ENCODE measurements at regions not wholly inside any gene's neighbourhood (a gene's known extent, or its start where the extent isn't known, plus 50 kb on each side); places are given as distances from the start of the nearest gene placed in this dataset.
A peak's percentile ranks its signal among the peaks of the same experiment; 100 is the strongest.
"Not testable (repeated sequence)": the region's sequence is repeated elsewhere in the genome, so short reads cannot be mapped to it uniquely, and the experiment has no call there.

- DNase-seq (ENCODE audit: low read depth), result peak; percentile 27
Measured at GRCh38 chr4:170990989-170991589, 822.1 kb upstream of the GALNTL6 start.

DNA sequence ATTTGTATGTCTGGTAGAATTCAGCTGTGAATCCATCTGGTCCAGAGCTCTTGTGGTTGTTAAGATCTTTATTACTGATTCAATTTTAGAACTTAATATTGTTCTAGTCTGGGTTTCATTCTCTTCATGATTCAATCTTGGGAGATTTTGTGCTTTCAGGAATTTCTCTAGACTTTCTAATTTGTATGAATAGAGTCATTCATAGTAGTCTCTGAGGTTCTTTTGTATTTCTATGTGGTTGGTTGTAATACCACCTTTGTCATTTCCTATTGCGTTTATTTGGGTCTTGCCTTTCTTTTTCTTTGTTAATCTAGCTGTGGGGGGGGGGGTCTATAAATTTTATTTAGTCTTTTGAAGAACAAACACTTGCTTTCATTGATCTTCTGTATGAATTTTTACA, 824.8 kb upstream of the GALNTL6 start:
- DNase-seq (ENCODE audit: low read depth), result no peak

- DNase-seq (ENCODE audit: low read depth), result peak; percentile 82
Measured at GRCh38 chr4:170979736-170980135, 833.5 kb upstream of the GALNTL6 start.

GRCh38 chr4:170978990-170979389, 834.2 kb upstream of the GALNTL6 start:
- no peak for DNase-seq (ENCODE audit: low read depth)

- no peak for DNase-seq (ENCODE audit: low read depth)
Measured at GRCh38 chr4:170949084-170949483, 859.3 kb upstream of the AADAT start.

DNA sequence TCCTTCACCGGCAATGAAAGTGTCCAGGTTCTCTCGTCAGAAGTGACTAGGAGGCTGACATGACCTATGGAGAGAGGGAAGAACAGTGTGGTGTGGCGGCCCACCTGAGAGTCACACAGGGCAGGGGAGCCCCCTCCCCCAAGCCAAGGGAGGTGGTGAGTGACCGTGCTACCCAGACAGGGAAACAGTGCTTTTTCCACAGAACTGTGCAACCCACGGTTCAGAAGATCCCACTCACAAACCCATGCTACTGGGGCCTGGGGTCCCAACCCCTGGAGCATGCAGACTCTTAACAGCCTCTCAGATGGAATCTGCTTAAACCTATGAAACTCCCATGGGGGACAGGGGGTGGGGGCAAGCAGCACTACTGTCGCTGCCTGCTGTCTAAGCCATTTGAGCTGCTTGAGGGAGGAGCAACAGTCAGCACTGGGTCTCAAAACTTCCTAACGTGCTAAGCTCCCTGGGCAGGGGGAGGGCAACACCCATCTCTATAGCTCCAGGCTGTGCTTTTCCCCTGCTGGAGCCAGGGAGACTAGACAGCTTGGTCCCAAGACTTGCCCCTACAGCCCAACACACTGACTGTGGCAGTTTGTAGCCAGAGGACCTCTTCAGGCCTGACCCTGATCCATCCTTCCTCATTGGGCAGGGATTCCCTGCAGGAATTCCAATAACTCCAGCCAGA, 850.4 kb upstream of the AADAT start:
- no peak for DNase-seq (ENCODE audit: low read depth)

DNA sequence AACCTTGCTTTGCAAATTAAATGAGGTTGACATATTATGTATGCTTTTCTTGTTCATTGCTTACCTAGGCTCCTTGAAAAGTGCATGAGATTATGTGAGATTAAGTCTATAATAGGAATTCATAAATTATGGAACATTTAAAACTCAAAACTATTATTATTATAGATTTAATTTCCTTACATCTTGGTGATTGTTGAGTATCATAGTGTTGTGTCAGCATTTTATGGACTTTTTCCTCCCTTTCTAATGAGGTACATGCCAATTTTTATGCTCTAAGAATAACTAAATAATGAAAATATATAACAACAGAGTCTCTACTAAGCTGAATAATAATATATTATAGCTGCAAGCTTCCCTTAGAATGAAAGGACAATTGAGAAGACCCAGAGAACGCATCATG, 848.8 kb upstream of the AADAT start:
- no peak for DNase-seq (ENCODE audit: low read depth)

DNA sequence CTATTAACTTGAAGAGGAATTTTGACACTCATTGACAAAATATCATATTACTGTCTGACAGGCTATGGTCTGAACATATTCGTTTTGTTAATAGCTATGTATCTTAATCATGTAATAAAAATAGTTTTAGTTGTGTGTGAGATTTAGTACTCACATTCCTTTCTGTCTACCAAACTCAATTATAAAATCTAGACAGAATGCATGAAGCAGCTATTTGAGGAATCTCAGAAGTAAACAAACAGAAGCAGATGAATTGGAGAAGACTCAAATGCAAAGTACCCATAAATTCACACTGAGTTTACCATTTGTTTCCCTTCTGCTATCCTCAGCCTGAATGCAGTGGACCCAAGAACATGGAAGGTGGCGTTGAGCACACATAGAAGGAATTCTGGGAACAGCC, 841.6 kb upstream of the AADAT start:
- DNase-seq (ENCODE audit: low read depth), result peak; percentile 1

DNA sequence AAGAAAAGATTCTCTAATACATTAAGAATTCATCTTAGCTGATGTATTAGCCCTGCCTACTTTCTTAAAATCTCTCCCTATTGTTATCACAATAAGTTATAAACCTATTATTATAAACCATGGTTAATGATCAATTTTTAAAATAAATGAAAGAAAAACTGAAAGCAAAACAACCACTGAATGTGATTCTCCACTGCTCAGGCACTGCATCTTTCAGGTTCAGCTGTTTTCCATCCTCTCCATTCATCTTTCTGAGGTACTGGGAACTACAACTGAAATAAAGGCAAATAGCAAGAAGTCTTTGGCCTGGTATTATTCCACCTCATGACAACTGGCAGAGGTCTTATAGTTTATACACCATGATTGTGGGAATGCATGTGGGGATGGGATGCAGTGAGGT, 798.9 kb upstream of the AADAT start:
- no peak for DNase-seq (ENCODE audit: low read depth)

DNA sequence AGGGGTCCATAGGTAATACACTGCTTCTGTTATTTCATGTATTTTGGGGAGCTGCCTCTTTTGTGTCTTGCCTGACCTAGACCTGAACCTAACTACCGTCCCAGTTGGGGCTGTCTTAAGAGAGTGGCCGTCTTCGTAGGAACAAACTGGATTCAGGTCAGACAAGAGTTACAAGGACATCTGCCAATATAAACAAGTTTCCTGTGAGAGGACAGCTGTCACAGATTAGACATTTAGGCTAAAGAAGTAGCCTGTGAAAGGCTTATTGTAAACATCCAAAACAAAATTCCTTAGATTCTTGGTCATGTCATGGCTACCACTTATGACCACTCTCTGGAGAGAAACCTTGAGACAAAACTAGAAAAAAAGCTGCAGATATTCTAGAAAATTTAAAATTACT, 797.6 kb upstream of the AADAT start:
- DNase-seq (ENCODE audit: low read depth), result no peak

DNA sequence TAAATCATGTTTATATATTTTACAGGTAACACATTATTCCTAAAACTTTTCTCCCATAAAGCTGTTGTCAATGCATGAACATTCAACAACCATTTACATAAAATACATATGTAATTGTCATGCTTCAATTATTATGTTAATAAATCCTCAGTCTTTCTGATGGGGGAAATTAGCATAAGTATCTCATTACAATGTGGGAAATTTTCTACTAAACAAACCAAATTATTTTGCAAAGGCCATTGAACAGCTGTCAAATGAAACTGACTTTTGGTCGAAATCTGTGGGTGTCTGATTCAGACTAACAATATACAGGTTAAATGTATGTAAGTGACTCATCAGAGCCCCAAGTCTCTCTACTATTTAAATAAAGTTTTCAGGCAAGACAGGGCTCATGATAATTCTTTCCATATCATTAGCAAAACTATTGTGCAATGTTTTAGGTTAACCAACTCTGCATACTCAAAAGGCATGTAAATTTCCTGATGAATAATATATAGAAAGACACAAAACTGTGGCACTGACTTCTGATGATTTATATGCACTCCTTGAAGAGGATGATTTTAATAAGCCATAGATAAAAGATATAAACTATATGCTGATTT, 795.3 kb upstream of the AADAT start:
- peak; percentile 16 for DNase-seq (ENCODE audit: low read depth)

GRCh38 chr4:170881646-170882045, 791.9 kb upstream of the AADAT start:
- DNase-seq (ENCODE audit: low read depth), result not testable (repeated sequence)

DNA sequence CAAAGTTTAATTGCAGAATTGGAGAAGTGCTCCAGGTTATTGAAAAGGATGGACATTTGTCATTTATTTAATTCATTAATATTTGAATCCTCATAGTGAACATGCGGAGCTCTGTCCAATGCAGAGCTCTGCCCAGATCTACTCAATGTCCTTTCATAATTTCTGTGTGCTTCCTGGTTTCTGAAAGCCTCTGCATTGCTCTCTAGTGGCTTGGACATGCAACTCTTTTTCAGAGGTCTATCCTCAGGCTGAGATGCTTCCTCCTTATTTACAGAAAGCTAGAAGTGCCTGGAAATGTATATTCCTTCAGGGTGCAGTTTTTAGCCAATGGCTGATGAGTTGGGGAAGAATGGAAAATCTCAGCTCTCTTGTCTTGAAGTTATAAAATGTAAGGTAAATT, 786.1 kb upstream of the AADAT start:
- DNase-seq (ENCODE audit: low read depth), result peak; percentile 42

- DNase-seq (ENCODE audit: low read depth), result no peak
Measured at GRCh38 chr4:170872794-170873193, 783.0 kb upstream of the AADAT start.

GRCh38 chr4:170868170-170868569, 778.4 kb upstream of the AADAT start:
- DNase-seq (ENCODE audit: low read depth), result peak; percentile 45

GRCh38 chr4:170854097-170854496, 764.3 kb upstream of the AADAT start:
- no peak for DNase-seq (ENCODE audit: low read depth)

DNA sequence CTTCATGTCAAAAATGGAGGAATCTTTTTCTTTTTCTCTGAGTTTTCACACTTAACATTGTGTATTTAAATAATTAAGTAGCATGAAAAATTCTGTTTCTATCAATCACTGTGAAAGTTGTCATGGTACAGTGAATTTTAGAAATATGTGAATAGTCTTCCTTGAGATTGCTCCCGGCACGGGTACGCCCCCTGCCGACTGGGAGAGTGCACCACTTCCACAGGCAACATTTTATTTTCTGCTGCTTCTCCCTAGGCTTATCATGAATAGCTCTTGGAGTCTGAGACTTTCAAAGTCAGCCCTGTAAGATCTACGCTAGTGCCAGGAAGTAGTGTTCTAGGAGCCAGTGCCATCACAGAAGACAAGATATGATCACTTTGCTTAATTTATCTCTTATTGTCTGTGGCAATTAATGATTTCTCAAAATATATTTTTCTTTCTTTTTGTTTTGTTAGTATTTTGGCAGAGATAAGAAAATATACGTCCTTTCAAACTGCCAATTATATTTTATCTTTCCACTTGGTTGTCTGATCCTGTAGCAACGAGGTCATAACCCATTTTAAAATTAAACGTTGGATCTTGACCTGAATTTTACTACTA, 763.8 kb upstream of the AADAT start:
- peak; percentile 56 for DNase-seq (ENCODE audit: low read depth)

DNA sequence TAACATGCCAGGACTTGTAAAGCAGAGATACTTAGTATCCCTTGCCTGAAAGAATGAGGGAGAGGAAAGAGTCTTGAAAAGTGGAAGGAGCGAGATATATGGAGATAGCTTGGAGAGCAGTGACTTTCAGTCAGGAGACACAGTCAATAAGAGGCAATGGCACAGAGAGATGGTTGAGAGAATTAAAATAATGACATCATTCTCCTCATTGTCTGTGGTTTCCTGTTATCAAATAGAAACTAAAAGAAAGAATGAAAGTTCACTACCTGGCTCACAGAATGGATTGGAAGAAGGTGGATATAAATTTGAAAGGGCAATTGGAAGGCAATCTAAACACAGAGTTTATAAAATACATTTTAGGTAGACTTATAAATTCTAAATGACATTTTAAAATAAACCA, 760.2 kb upstream of the AADAT start:
- no peak for DNase-seq (ENCODE audit: low read depth)

GRCh38 chr4:170827562-170828274, 738.0 kb upstream of the AADAT start:
- DNase-seq (ENCODE audit: low read depth), result peak; percentile 85

DNA sequence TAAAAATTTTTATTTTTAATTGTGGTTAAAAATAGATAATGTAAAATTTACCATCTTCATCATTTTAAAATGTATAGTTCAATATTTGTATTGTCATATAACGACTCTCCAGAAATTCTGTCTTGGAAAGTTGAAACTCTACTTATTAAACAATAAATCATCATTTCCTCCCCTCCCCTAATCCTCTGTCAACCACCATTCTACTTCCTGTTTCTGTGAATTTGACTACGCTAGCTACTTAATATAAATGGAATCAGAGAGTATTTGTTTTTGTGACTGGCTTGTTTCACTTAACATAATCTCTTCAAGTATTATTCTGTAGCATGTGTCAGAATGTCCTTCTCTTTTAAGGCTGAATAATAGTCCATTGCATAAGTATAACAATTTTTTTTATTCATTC, 729.0 kb upstream of the AADAT start:
- DNase-seq (ENCODE audit: low read depth), result no peak

GRCh38 chr4:170805352-170805751, 715.6 kb upstream of the AADAT start:
- DNase-seq (ENCODE audit: low read depth), result no peak

DNA sequence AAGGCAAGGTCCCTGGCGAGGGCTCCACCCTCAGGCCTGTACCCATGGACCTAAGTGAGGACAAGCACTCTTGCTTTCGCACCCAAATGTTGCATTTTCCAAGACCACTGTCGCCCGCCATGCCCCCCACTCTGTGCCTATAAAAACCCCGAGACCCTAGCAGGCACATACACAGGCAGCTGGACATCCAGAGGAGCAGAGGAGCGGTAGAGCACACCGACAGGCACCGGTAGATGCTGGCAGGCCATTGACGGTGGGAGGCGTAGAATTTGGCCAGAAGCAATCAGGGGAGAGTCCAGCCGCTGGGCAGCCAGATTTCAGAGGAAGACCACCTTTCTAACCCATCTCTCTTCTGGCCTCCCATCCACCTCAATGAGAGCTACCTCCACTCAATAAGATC, 715.2 kb upstream of the AADAT start:
- no peak for DNase-seq (ENCODE audit: low read depth)

DNA sequence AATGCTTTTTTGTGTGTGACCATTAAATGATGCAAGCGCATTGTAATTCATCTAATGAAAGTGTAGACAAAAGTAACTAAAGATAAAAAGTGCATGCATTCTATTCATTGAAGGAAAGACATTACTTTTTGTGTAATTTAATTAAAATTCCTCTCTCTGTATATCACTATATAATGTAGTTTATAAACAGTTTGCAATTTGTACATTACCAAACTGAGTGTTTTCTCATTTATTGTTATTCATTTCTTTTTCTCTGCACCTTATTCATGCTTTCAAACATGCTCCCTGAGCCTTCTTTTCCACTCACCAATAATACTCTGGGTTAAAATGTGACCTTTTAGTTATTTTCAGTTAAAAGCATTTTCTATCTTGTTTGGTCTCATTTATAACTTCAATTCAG, 713.7 kb upstream of the AADAT start:
- no peak for DNase-seq (ENCODE audit: low read depth)

Data from amniotic epithelial cell (primary cell).